B cell (primary cell): ENCODE measurements at regions not wholly inside any gene's neighbourhood (a gene's known extent, or its start where the extent isn't known, plus 50 kb on each side); places are given as distances from the start of the nearest gene placed in this dataset.

Experiments
- ATAC-seq: fragments of 200-7000 bp; cut with Tn5 transposase; one replicate; pipeline ENCODE4 v1.10.0; 2021; ENCODE audit warnings: low read depth, mild to moderate bottlenecking, moderate number of reproducible peaks, moderate library complexity
- CTCF ChIA-PET: fragments of 350-600 bp; sonication (Branson Sonifier 250); formaldehyde crosslinking; loops from one replicate; lab custom pipeline; 2021; ENCODE audit warnings: antibody characterized with exemption, inconsistent platforms; lab: Charles Lee
- POLR2A ChIA-PET: fragments of 350-600 bp; sonication (Branson Sonifier 250); formaldehyde crosslinking; loops from one replicate; lab custom pipeline; 2021; ENCODE audit warnings: antibody characterized with exemption; lab: Charles Lee
- DNase-seq: peaks from one replicate; pipeline ENCODE4 v3.0.0; 2013
- H2AFZ ChIP-seq: 2 replicates; pipeline ENCODE4 v1.6.1; 2012; ENCODE audit warnings: mild to moderate bottlenecking, low read depth, low read length; ENCODE audit not compliant: insufficient read depth, poor library complexity, severe bottlenecking
- H3K27ac ChIP-seq, 2 donors: 1 replicate in 1 of 2; 2 replicates in 1 of 2; pipeline ENCODE4 v1.5.1; 2012 to 2013; ENCODE audit warnings: low read length in 2 of 2, mild to moderate bottlenecking in 2 of 2, moderate library complexity in 1 of 2
- H3K27me3 ChIP-seq, 4 experiments: fragments of 200-600 bp in 1 of 4; sonication (generic) in 1 of 4; replicated peaks in 1 of 4; 1 replicate in 2 of 4; 2 replicates in 2 of 4; pipeline versions ENCODE4 v1.6.1 to v1.7.0; 2013 to 2016; ENCODE audit warnings: low read length in 3 of 4, mild to moderate bottlenecking in 2 of 4, mixed read lengths in 1 of 4, moderate library complexity in 1 of 4; ENCODE audit not compliant: insufficient read depth in 4 of 4, control insufficient read depth in 3 of 4; ENCODE audit errors: control extremely low read depth in 1 of 4
- H3K36me3 ChIP-seq, 2 experiments: replicated peaks in 1 of 2; 1 replicate in 1 of 2; 2 replicates in 1 of 2; pipeline versions ENCODE4 v1.6.1 to v1.7.1; 2013; ENCODE audit warnings: low read length in 1 of 2; ENCODE audit not compliant: insufficient read depth in 2 of 2, control insufficient read depth in 1 of 2; ENCODE audit errors: control extremely low read depth in 1 of 2, extremely low read depth in 1 of 2
- H3K4me1 ChIP-seq, 2 donors: fragments of 200-600 bp in 1 of 2; sonication (generic) in 1 of 2; 1 replicate in 1 of 2; 2 replicates in 1 of 2; pipeline versions ENCODE4 v1.5.1 to v1.6.1; 2013 to 2017; ENCODE audit warnings: low read length in 2 of 2; ENCODE audit not compliant: control insufficient read depth in 2 of 2, insufficient read depth in 2 of 2
- H3K4me2 ChIP-seq: replicated peaks from 2 replicates; pipeline ENCODE3; 2012; ENCODE audit warnings: mild to moderate bottlenecking, low read depth, low read length; ENCODE audit not compliant: poor library complexity, severe bottlenecking
- H3K4me3 ChIP-seq, 5 experiments: fragments of 200-600 bp in 1 of 5; sonication (generic) in 1 of 5; 1 replicate in 3 of 5; 2 replicates in 2 of 5; pipeline versions ENCODE4 v1.5.1 to v1.7.0; 2011 to 2016; ENCODE audit warnings: low read length in 4 of 5, mild to moderate bottlenecking in 4 of 5, low read depth in 2 of 5, control low read depth in 1 of 5, moderate library complexity in 1 of 5; ENCODE audit not compliant: insufficient read depth in 1 of 5; ENCODE audit errors: control extremely low read depth in 1 of 5, extremely low read depth in 1 of 5
- H3K79me2 ChIP-seq: fragments of 200-600 bp; sonication (generic); one replicate; pipeline ENCODE4 v1.6.0; 2016; ENCODE audit warnings: low read length; ENCODE audit not compliant: control insufficient read depth, insufficient read depth
- H3K9ac ChIP-seq: fragments of 200-600 bp; sonication (generic); 2 replicates; pipeline ENCODE4 v1.6.1; 2017; ENCODE audit warnings: mild to moderate bottlenecking, low read length, moderate library complexity
- H3K9me3 ChIP-seq, 3 donors: one replicate each; pipeline versions ENCODE4 v1.6.1 to v1.7.1; 2013; ENCODE audit warnings: low read length in 2 of 3; ENCODE audit not compliant: control insufficient read depth in 2 of 3, insufficient read depth in 1 of 3; ENCODE audit errors: control extremely low read depth in 1 of 3
- H4K20me1 ChIP-seq: 2 replicates; pipeline ENCODE4 v1.6.0; 2012; ENCODE audit warnings: mild to moderate bottlenecking, low read length; ENCODE audit not compliant: insufficient read depth, control insufficient read depth, poor library complexity, severe bottlenecking
- H3K27ac Mint-ChIP-seq: one replicate; pipeline ENCODE4 v1.8.0; 2021; ENCODE audit warnings: mixed read lengths
- H3K27me3 Mint-ChIP-seq: one replicate; pipeline ENCODE4 v1.8.0; 2021; ENCODE audit warnings: mixed read lengths
- H3K4me1 Mint-ChIP-seq: one replicate; pipeline ENCODE4 v1.8.0; 2021; ENCODE audit warnings: mixed read lengths
- H3K4me3 Mint-ChIP-seq: one replicate; pipeline ENCODE4 v1.8.0; 2021; ENCODE audit warnings: mixed read lengths
- H3K9me3 Mint-ChIP-seq: one replicate; pipeline ENCODE4 v1.8.0; 2022; ENCODE audit warnings: mixed read lengths; ENCODE audit not compliant: insufficient read depth
- EZH2 ChIP-seq: IDR thresholded peaks from 2 replicates; pipeline ENCODE4 v1.6.1; 2012; ENCODE audit warnings: borderline replicate concordance, low read depth, mild to moderate bottlenecking, moderate library complexity, low read length; ENCODE audit not compliant: insufficient read depth, poor library complexity, severe bottlenecking
- WGBS: methylation state at CpG from one replicate; pipeline ENCODE4 v1.1.5; 2013; ENCODE audit warnings: missing lambda C conversion rate; ENCODE audit not compliant: insufficient coverage; 5-methylcytosine and 5-hydroxymethylcytosine counted together
- intact Hi-C: fragments of 100-400 bp; cut with micrococcal nuclease; formaldehyde crosslinking; loops from one replicate; pipeline ENCODE4 v1.10.0; 2022
- TF ChIP-seq, protein P1 (sequence below): fragments of 200-600 bp; IDR thresholded peaks from one replicate; pipeline ENCODE4 v1.8.0; 2022; ENCODE audit warnings: antibody characterized with exemption, mild to moderate bottlenecking

DNA sequence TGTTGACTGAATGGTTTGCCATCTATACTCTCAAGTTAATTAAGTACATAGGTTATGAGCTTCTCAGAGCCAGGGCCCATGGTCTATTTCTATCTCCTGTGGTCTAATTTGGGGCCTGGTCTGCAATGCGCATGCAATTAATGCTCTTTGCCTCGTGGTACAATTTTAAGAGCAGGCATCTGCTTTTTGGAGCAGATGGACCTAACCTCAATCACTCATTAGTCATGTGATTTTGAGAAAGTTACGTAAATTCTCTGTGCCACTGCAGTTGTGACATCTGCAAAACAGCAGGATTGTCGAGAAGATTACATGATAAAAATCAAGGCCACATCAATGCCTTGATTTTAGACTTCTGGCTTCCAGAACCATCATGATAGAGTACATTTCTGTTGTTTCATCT lies 543.7 kb upstream of the ADAMTS9 start:
- Histone ChIP-seq H3K27me3 (no peaks in the 10 kb centered on the region), H4K20me1 (no peaks in the 10 kb centered on the region), H3K27ac (no peak overlapping the region), H3K4me1 (no peaks in the 10 kb centered on the region), H2AFZ (no peak overlapping the region), H3K9ac (no peak overlapping the region), H3K4me2 (no peak overlapping the region), H3K79me2 (no peaks in the 10 kb centered on the region), H3K36me3 (no peaks in the 10 kb centered on the region), H3K4me3 (no peak overlapping the region), H3K9me3 (no peaks in the 10 kb centered on the region)
- Mint-ChIP-seq H3K27me3 (no peaks in the 10 kb centered on the region), H3K27ac (no peak overlapping the region), H3K9me3 (no peaks in the 10 kb centered on the region), H3K4me3 (no peak overlapping the region), H3K4me1 (no peaks in the 10 kb centered on the region)
- no peak for DNase-seq
- POLR2A ChIA-PET = no interaction called here
- CTCF ChIA-PET = no interaction called here
- intact Hi-C loops = no loop called here
- no CpG with 5 or more reads among the region's 4 CpGs for WGBS
- TF ChIP-seq EZH2 = no peak
- TF ChIP-seq, protein P1, sequence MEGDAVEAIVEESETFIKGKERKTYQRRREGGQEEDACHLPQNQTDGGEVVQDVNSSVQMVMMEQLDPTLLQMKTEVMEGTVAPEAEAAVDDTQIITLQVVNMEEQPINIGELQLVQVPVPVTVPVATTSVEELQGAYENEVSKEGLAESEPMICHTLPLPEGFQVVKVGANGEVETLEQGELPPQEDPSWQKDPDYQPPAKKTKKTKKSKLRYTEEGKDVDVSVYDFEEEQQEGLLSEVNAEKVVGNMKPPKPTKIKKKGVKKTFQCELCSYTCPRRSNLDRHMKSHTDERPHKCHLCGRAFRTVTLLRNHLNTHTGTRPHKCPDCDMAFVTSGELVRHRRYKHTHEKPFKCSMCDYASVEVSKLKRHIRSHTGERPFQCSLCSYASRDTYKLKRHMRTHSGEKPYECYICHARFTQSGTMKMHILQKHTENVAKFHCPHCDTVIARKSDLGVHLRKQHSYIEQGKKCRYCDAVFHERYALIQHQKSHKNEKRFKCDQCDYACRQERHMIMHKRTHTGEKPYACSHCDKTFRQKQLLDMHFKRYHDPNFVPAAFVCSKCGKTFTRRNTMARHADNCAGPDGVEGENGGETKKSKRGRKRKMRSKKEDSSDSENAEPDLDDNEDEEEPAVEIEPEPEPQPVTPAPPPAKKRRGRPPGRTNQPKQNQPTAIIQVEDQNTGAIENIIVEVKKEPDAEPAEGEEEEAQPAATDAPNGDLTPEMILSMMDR = no peak
- ATAC-seq = no peak

- DNase-seq = no peak
- no peaks in the 10 kb centered on the region for H3K27me3 Mint-ChIP-seq
- no peaks in the 10 kb centered on the region for H3K4me1 ChIP-seq
- TF ChIP-seq EZH2 = no peak
- TF ChIP-seq, protein P1 = no peak
- H3K27me3 ChIP-seq = no peaks in the 10 kb centered on the region
- no peaks in the 10 kb centered on the region for H3K79me2 ChIP-seq
- no peak overlapping the region for H2AFZ ChIP-seq
- no peaks in the 10 kb centered on the region for H3K9me3 ChIP-seq
- 86% methylated on average over 13 of the region's 14 CpGs for WGBS
- no peak overlapping the region for H3K9ac ChIP-seq
- intact Hi-C loops = no loop called here
- H3K9me3 Mint-ChIP-seq = no peaks in the 10 kb centered on the region
- POLR2A ChIA-PET = no interaction called here
- CTCF ChIA-PET = no interaction called here
- H3K4me3 ChIP-seq = no peak overlapping the region
- H3K4me3 Mint-ChIP-seq = no peak overlapping the region
- no peak overlapping the region for H3K4me2 ChIP-seq
- no peak for ATAC-seq
- no peak overlapping the region for H3K27ac ChIP-seq
- no peaks in the 10 kb centered on the region for H3K36me3 ChIP-seq
- no peak overlapping the region for H3K27ac Mint-ChIP-seq
- H3K4me1 Mint-ChIP-seq = no peaks in the 10 kb centered on the region
- H4K20me1 ChIP-seq = no peaks in the 10 kb centered on the region
Measured at GRCh38 chr3:65230261-65231139, 542.7 kb upstream of the ADAMTS9 start.
